IMR-90 (cell line): ENCODE measurements at regions not wholly inside any gene's neighbourhood (a gene's known extent, or its start where the extent isn't known, plus 50 kb on each side); places are given as distances from the start of the nearest gene placed in this dataset.

Experiments
- CEBPB ChIP-seq: IDR thresholded peaks from 2 replicates; pipeline ENCODE4 v1.6.1; 2012; ENCODE audit warnings: low read depth, low read length, improper control_type of control experiment
- FOS ChIP-seq: fragments of 150-350 bp; IDR thresholded peaks from 2 replicates; pipeline ENCODE4 v1.6.1; 2016; ENCODE audit warnings: low read depth, low read length
- POLR2A ChIP-seq: IDR thresholded peaks from 2 replicates; pipeline ENCODE4 v1.6.1; 2012; ENCODE audit warnings: mild to moderate bottlenecking, low read depth, low read length
- TF ChIP-seq, protein P1 (sequence below): conservative IDR thresholded peaks from 2 replicates; pipeline ENCODE4 v1.5.1; 2012; ENCODE audit warnings: mild to moderate bottlenecking, low read depth, low read length, improper control_type of control experiment
- TF ChIP-seq, protein P2 (sequence below): fragments of 150-350 bp; IDR thresholded peaks from 2 replicates; pipeline ENCODE4 v1.6.1; 2016; ENCODE audit warnings: low read depth, mild to moderate bottlenecking, low read length, moderate library complexity, borderline replicate concordance
- TF ChIP-seq, protein P3 (sequence below): fragments of 150-350 bp; IDR thresholded peaks from 2 replicates; pipeline ENCODE4 v1.6.1; 2017; ENCODE audit warnings: mild to moderate bottlenecking, antibody characterized with exemption, low read length, low read depth

DNA sequence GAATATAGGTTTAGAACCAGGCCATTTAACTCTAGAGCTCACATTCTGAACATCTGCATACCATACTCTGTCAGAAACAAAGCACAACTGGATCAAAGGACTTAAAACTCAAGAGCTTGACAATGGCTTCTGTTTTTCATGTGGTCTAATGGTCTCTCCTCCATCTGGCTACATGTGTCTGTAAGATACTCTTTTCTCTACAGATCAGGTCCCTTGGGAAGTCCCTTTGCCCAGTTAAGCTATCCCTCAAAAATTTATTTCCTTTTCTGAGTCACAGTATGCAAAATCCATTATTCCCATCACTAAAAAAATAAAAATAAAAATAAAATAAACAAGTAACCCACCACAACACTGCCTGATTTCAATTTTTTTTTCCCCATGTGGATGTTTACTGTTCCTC, 357.0 kb upstream of the PRMT6 start:
- no peak for TF ChIP-seq FOS
- no peak for TF ChIP-seq POLR2A
- TF ChIP-seq, protein P1, sequence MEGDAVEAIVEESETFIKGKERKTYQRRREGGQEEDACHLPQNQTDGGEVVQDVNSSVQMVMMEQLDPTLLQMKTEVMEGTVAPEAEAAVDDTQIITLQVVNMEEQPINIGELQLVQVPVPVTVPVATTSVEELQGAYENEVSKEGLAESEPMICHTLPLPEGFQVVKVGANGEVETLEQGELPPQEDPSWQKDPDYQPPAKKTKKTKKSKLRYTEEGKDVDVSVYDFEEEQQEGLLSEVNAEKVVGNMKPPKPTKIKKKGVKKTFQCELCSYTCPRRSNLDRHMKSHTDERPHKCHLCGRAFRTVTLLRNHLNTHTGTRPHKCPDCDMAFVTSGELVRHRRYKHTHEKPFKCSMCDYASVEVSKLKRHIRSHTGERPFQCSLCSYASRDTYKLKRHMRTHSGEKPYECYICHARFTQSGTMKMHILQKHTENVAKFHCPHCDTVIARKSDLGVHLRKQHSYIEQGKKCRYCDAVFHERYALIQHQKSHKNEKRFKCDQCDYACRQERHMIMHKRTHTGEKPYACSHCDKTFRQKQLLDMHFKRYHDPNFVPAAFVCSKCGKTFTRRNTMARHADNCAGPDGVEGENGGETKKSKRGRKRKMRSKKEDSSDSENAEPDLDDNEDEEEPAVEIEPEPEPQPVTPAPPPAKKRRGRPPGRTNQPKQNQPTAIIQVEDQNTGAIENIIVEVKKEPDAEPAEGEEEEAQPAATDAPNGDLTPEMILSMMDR, result no peak
- TF ChIP-seq, protein P2, sequence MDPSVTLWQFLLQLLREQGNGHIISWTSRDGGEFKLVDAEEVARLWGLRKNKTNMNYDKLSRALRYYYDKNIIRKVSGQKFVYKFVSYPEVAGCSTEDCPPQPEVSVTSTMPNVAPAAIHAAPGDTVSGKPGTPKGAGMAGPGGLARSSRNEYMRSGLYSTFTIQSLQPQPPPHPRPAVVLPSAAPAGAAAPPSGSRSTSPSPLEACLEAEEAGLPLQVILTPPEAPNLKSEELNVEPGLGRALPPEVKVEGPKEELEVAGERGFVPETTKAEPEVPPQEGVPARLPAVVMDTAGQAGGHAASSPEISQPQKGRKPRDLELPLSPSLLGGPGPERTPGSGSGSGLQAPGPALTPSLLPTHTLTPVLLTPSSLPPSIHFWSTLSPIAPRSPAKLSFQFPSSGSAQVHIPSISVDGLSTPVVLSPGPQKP, result no peak
- no peak for TF ChIP-seq CEBPB
- TF ChIP-seq, protein P3, sequence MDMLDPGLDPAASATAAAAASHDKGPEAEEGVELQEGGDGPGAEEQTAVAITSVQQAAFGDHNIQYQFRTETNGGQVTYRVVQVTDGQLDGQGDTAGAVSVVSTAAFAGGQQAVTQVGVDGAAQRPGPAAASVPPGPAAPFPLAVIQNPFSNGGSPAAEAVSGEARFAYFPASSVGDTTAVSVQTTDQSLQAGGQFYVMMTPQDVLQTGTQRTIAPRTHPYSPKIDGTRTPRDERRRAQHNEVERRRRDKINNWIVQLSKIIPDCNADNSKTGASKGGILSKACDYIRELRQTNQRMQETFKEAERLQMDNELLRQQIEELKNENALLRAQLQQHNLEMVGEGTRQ, result no peak
